HPDE6-E6E7 (cell line): ENCODE measurements at regions not wholly inside any gene's neighbourhood (a gene's known extent, or its start where the extent isn't known, plus 50 kb on each side); places are given as distances from the start of the nearest gene placed in this dataset.

ENCODE experiments used
- DNase-seq: peaks from one replicate; pipeline ENCODE4 v3.0.0; 2011; ENCODE audit warnings: missing footprints; ENCODE audit errors: extremely low spot score

DNA sequence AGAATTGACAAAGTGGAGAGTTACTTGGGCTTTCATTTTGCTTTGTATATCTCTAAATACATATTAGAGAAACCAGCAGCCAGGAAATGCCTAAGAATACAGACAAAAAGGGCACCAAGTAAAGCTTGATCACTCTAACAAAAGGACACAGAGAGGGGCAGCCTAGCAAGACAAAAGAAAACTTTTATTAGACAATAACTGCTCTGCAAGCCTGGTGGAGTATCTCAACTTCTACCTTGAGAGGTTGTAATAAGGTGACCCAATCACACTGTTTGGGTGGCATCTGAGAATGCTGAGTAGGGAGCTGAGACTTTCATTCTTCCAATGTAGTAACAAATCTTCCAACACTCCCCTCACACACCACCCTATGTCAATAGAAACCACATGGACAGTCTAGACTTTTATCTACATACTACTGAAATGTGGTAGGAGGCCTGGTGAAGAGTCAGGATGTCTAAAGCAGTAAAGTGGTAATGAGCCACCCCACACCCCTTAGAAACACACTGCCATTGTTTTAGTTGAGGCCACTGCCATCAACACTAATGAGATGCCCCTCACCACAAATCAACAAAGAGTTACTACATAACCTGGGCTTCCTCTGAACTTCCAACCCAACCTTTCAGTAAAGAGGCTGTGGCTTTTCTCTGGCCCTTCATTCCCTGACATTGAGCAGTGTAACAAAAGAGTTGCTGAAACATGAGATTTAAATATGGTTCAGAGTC, 726.7 kb upstream of the POU3F3 start:
- DNase-seq = no peak

DNA sequence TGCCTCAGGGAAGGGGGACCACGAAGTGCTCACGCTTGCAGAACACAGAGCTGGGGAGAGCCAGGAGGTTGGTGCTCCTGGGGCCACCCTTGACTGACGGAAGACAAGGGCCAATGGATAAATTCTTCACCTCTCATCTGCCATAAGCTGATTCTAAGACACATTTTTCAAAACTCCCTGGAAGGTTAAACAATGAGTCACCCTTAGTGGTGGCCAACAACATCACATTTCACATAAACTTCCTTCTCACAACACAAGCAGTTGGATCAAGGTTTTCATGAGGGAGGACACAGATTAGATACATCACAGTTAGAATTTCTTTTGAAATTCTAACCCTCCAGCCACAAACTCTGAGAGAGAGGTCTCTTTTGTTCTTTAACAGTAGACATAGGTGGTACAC, 713.6 kb upstream of the POU3F3 start:
- DNase-seq = no peak

DNA sequence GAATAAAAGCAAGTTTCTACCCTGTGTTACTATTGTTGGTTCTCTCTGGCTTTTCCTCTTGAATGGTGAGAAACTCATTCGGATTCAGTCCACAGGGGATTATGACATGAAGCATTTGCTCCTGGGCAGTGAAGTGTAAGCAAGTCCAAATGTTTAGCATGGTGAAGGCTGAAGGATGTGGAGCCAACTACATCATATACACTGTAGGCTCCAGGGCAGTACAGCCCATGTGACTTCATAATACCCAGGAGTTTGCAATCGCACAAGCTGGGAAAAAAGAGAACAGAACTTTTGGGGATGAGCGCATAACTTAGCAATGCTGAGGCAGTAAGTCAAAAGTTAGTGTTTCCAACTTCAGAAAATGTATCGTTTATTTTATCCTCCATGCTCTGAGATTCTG, 695.7 kb upstream of the POU3F3 start:
- no peak for DNase-seq

DNA sequence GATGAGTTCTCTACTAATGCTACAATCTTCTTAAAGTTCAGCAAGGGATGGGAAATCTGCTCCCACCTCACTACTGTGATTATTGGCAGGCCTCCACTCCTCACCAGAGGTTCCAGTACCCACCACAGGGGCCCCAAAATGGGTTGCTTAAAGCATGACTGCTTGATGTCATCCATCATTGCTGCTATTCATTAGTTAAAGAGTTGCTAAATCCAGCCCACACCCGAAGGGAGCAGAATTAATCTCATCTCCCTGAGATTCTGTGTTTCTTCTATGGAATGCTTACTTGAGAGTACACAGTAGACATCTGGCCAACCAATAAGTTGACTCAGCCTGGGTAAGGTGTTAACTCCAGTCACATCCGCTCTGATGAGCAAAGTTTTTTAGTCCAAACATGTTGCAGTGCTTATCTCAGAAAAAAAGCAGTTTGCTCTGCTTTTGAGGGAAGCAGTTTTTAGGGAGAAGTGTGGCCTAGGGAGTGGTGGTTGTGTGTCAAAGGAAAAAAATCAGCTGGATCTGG, 690.2 kb upstream of the POU3F3 start:
- DNase-seq = no peak

DNA sequence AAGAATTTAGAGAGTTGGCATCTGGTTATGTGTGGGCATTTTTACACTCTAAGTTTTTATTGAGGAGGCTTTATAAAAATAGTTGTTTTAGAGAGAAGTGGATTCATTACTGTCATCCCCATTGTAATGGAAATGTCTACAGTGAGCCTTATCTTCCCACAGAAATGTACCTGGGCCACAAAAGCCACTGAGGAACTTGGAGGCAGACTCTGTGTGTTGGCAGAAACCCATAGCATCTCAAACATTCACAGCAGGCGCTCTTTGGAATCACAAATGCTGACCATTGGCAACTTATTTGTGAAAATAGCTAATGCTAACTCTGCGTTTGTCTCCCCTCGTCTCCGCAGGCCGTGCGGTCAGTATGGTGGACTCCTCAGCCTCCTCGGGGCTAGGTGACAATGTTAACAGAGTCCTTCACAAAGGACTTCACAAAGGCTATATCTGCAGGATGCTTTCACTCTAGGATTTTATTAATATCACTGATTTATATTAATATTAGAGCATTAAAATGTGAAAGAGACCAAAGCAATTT, 689.1 kb upstream of the POU3F3 start:
- no peak for DNase-seq

DNA sequence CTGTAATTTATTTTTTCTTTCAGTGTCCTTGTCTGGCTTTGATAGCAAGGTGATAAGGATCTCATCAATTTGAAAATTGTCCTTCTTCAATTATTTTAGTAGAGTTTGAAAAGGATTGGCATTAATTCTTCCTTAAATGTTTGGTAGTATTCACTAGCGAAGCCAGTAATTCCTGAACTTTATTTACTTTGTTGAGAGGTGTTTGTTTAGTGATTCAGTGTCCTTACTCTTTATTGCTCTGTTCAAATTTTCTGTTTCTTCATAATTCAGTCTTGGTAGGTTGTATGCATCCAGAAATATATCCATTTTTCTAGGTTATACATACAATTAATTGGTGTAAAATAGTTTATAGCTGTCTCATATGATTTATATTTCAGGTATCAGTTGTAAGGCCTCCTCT, 676.7 kb upstream of the POU3F3 start:
- no peak for DNase-seq

DNA sequence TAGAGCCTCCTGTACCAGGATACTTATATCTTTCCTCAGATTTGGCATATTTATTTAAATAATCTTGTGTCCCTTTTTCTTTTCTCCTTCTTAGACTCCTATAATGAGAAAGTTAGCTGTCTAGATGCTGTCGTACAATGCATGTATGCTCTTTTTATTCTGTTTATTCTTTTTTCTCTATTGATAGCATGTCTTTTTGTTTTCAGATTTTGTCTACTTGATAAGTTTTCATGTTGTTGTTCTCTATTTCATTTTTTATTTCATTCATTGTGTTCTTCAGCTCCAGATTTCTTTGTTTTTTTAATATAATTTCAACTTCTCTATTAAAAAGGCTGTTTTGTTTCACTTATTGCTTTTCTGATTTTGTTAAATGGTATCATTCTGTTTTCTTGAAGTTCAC, 674.3 kb upstream of the POU3F3 start:
- no peak for DNase-seq

DNA sequence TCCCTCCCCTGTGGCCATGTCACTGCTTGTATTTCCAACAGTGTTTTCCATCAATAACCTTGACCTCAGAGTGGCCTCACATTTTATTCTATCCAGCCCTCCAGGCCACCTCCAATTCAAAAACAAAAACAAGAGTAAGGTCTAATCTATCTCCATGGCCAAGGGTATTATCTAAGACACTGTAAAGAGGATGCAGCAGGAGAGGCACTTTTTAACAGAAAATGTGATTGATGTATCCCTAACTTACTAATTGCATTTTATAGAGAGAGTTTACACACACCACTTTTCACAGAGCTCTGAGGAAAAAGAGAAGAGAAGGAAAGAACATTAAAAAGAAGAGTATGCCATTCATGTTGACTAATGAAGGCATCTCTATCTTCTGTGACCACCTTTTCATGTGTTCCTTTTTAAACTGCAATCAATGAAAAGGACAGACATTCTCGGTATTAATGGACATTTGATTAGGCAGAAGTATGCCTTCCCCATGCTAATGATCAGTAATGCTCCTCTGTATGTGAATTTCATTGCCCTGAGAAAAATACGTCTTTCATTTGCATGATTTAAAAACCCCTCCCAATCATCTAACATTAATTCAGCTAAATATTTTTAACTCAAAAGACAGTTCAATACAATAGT, 653.3 kb upstream of the POU3F3 start:
- DNase-seq = no peak

DNA sequence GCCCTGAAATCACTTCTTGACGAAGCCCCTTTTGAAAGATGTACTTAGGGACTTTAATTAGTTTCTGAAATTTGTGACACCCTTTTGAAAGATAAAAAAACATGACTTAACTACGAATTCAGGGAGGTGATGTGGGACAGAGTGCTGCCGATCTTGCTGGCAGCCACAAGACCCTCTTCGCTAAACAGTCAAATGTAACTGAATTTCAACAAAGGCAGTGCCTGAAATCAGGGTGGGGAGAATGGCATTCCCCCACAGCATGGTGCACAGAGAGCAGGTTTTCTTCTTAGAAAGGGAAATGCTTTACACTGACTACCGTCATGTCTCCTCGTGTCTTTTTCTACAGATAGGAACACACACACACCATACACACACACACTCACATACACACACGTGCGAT, 640.2 kb upstream of the POU3F3 start:
- DNase-seq = no peak

DNA sequence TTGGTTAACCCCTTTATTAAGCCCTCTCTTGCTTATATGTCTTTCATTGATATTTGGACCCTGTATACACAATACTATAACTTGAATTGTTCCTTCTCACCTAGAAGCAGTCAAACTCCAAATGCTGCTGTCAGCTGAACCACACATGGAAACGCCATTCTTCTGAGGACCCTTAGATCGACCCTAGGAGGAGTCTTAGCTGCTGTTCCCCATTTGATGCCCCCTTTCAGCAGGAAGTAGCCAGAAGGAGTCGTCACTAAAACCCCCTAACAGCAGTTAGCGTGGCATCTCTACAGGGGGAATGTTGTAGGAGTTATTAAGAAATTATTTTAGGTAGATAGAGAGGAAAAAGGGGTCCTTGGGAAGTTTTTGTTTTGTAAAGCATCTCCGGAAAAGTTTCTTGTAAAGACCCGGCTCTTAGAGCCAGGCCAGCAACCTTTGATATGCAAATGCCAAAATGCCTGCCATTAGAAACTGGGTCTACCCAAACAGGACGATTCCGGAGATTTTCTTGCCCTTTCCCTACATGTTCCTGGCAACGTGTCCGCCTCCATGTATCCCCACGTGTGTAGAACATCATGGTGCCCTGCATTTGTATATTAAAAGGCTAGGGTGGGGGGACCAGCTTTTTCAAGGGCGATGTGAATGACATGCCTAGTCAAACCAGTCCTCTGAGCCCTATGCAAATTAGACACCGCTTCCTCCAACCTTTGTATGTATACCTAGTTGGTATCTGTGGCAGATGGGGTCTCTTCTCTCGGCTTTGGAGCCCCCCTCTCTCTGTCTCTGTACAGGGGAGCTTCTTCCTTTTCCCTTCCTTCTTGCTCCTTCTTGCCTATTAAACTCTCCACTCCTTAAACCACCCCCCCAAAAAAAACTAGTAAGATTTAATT, 638.4 kb upstream of the POU3F3 start:
- no peak for DNase-seq

DNA sequence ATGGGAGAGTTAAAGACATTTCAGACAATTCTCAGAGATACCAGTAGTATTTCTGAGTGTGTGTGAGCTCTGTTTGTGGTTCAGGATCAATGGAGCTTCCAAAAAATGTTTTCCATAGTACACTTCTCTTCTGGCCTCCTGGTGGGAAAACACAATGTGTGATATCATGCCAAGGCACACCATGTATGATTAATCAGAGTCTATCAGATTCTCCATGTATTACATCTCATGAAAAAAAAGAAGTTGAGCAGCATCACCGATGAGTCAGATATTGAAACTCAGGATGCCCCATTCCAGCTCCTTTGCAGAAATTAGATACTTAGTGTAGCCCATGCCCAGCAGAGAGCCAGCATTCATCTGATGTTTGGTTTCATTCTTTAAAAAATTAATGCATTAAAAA, 620.3 kb upstream of the POU3F3 start:
- no peak for DNase-seq

DNA sequence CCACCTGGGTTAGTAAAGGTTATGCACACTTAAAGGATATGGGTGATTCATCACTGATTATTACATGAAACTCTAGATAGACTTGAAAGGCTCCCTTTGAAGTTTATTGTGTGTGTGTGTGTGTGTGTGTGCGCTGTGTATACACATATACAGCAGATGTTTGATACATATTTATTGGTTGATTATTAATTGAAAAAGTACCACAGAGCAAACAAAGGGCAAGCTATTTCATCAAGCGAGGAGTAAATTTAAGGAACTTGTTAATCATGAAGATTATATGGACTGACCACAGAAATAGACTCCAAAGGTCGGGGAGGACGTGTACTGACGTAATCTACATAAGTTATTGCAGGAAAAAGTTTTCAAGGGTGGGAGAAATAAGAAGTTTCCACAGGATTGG, 617.4 kb upstream of the POU3F3 start:
- DNase-seq = no peak

DNA sequence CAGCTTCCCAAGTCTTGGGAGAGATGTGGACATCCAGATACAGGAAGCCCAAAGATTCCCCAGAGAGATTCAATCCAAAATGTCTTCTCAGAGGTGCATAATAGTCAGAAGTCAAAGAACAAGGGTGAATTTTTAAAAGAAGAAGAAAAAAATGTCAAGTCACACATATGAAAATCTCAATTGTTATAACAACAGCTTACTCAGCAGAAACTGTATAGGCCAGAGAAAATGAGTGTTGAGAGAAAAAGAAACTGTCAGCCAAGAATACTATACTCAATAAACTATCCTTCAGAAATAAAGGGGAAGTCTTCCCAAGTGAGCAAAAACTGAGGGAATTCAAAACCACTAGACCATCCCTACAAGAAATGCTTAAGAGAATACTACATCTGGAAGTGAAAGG, 612.9 kb upstream of the POU3F3 start:
- DNase-seq = no peak

DNA sequence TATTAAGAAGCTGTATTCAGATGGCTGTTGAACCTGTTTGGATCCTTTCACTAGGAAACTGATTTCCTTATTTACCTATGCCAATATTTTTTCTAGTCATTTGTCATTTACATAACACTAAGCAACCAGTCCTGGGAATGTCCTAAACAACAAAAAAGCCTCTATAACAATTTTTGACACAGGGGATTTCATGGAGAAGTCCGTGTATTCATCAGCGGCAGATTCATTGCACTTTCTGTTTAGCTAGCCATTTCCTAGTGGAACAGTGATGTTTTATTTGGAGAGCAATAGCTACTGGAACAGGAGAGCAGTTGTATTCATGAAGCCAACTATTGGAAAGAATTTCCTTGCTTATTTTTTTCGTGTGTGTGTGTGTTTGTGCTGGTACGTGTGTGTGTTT, 604.3 kb upstream of the POU3F3 start:
- DNase-seq = no peak

DNA sequence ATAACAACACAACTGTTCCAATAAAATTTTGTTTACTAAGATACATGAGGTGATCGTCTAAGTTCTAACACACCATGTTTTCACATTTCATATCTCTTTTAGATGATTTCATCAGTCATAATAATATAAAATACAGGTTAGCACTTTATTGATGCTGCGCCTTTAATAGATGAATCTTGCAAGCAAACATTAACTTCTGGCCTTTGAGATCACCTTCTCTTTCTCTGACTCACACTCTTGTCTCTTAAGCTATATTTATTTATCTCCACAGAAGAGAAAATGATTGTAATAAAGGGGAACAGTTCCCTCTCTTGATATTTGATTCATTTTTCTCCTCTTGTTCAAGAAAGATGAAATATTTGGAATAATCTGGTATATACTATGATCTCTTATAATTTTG, 603.3 kb upstream of the POU3F3 start:
- DNase-seq = no peak

DNA sequence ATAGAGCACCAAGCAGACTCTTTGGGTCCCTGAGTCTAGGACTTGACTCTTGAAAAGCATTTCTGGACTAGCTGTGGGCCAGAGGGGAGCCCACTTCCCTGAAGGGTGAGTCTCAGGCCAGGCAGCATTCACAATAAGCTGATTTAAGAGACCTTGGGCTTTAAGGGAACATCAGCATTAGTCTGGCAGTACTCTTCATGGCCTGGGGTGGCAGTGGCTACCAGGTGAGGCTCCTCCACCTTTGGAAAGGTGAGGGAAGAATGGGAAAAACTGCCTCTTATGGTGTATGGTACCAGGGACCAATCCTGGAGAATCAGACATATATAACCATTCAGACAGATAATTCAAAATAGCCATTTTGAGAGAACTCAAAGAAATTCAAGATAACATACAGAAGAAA, 599.9 kb upstream of the POU3F3 start:
- DNase-seq = no peak

DNA sequence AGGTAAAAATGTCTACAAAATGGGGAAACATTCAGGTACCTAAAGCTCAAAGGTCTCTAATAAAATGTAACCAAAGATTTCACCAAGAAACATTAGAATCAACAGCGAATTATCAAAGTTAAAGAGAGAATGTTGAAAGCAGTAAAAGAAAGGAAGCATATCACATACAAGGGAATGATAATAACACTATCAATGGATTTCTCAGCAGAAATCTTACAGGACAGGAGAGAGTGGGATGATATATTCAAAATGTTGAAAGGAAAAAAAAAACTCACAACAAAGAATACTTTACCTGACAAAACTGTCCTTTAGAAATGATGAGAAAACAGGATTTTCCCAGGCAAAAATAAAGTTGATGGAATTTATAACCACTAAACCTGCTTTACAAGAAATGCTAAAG, 591.2 kb upstream of the POU3F3 start:
- no peak for DNase-seq

DNA sequence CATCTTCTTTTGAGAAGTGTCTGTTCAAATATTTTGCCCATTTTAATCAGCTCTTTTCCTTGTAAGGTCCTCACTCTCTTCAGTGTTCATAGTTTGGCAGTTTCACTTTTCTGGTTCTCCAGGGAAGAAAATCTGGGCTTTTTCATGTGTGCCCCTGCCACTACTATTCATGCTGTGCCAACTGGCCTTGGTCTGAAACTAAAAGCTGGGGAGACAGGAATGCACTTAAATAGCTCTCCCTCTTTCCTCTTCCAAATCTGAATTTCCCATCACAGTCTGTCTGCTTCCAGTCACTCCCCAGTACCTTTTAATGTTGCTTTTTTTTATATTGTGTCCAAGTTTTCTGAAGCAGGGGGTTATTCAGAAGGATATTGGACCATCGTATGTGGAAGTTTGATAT, 574.3 kb upstream of the POU3F3 start:
- no peak for DNase-seq

DNA sequence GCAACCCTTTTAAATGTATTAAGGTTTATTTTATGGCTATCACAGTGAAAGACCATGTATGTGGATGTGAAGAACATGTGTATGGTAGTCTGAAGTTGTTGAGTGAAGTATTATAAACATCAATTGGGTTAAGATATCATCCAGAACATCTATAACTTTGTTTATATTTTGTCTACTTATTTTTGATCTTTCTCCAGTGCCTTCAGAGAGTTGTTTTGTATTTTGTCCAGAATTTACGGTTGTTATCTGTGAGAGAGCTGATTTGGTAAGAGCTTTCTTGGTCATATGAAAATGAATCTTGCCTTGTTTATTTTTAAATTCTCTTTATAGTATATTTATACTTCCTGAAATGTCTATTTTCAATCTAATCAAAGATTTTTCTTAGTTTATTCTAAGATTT, 573.7 kb upstream of the POU3F3 start:
- no peak for DNase-seq

DNA sequence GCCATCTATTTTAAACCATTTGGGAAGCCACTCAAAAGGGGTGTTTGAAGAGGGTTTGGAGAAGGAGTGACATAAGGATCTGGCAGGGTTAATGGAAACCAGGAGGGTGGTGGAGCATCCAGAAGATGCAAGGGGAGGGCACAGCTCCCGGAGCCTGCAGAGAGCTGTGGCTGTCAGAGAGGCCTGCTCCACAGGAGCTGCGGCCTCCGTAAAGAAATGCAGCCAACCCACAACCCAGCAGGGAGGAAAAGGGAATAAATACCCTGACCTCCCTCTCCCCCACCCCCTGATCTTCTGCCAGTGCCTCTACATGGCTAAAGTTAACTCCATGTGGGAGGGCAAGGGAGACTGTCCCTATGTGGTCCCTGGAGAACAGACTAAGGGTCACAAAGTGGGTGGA, 567.1 kb upstream of the POU3F3 start:
- no peak for DNase-seq

DNA sequence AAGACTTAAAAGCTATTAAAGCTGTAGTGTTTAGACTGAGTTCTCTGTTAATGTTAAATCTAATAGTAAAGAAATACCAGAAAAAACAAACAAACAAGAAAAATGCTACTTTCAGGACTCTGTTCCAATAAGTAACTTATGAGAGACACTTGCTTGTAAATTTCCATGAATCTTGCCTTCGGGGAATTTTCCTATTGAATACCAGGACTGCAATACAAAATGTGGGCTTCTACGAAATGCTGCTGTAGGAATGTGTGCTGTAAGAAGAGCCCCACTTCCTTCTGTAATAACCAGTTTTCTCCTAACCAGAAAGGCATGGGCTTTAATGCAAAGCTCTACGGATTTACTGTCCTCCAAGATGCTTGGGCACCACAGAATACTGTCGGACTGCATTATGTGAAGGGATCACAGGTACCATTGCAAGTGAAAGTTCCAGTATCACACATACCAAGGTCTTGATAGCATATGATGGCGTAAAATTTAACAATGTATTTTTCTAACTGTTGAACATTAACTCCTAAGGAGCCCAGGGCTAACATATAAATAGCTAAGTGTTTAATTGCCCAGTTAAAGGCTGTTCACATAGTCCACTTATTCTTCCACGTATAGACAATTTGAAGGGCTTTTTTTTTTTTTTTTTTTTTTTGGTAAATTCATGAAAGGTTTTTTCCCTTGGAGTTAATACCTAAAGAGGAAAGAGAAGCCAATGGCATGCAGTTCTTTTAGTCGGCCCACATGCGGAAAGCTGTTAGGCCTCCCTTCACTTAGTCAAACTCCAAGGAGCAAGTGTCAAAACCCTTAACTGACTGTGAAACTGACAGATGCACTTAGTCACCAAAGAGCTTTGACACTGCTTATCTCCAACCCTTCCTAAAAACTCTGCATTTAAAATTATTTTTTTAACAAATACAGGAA, 564.0 kb upstream of the POU3F3 start:
- no peak for DNase-seq

DNA sequence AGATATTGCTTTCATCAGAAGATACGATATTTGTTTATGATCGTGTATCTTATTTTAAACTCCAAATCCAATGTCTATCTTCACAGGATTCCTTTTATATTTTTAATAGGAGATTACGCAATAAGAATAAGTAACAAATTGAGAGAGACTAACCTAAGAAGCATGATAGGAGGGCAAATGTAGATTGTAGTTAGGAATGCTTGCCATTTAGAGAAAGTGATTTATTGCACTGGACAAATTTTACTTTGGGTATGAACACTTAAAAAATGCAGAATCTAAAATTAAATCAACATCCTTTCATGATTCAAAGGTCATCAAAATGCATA, 563.4 kb upstream of the POU3F3 start:
- no peak for DNase-seq
